Fibroblast of lung (primary cell): ENCODE measurements at regions not wholly inside any gene's neighbourhood (a gene's known extent, or its start where the extent isn't known, plus 50 kb on each side); places are given as distances from the start of the nearest gene placed in this dataset.

Source experiments
- DNase-seq, 2 donors: peaks; one replicate each; pipeline versions ENCODE4 v3.0.0 to v3.0.0-alpha.2; 2010; ENCODE audit warnings: low read depth in 2 of 2
- H2AFZ ChIP-seq: 2 replicates; pipeline ENCODE4 v1.5.1; 2012; ENCODE audit warnings: low read length, control low read depth, inconsistent platforms
- H3K27ac ChIP-seq: 2 replicates; pipeline ENCODE4 v1.5.1; 2011; ENCODE audit warnings: low read length, control low read depth; ENCODE audit not compliant: insufficient read depth
- H3K27me3 ChIP-seq: 2 replicates; pipeline ENCODE4 v1.5.1; 2011; ENCODE audit warnings: mild to moderate bottlenecking, low read length; ENCODE audit not compliant: control insufficient read depth, insufficient read depth
- H3K36me3 ChIP-seq: 2 replicates; pipeline ENCODE4 v1.5.1; 2011; ENCODE audit warnings: low read length; ENCODE audit not compliant: control insufficient read depth, insufficient read depth
- H3K4me1 ChIP-seq: 2 replicates; pipeline ENCODE4 v1.5.1; 2011; ENCODE audit warnings: low read length; ENCODE audit not compliant: control insufficient read depth, insufficient read depth; ENCODE audit errors: extremely low read depth
- H3K4me2 ChIP-seq: 2 replicates; pipeline ENCODE4 v1.5.1; 2011; ENCODE audit warnings: low read length, control low read depth; ENCODE audit not compliant: insufficient read depth; ENCODE audit errors: extremely low read depth
- H3K4me3 ChIP-seq, 4 experiments: fragments of 200-600 bp in 1 of 4; sonication (generic) in 1 of 4; replicated peaks in 1 of 4; 2 replicates each; pipeline ENCODE4 v1.5.1; 2011 to 2016; ENCODE audit warnings: low read length in 4 of 4, low read depth in 3 of 4, mild to moderate bottlenecking in 3 of 4, control low read depth in 2 of 4, inconsistent platforms in 1 of 4, mixed read lengths in 1 of 4; ENCODE audit not compliant: insufficient read depth in 1 of 4; ENCODE audit errors: control extremely low read depth in 1 of 4
- H3K79me2 ChIP-seq: 2 replicates; pipeline ENCODE4 v1.5.1; 2012; ENCODE audit warnings: mild to moderate bottlenecking, low read length, inconsistent platforms; ENCODE audit not compliant: control insufficient read depth, insufficient read depth
- H3K9ac ChIP-seq: 2 replicates; pipeline ENCODE4 v1.5.1; 2011; ENCODE audit warnings: mild to moderate bottlenecking, low read length, control low read depth; ENCODE audit not compliant: insufficient read depth
- H3K9me3 ChIP-seq: 2 replicates; pipeline ENCODE4 v1.5.1; 2012; ENCODE audit warnings: low read depth, low read length; ENCODE audit not compliant: control insufficient read depth, insufficient read depth
- H4K20me1 ChIP-seq: 2 replicates; pipeline ENCODE4 v1.5.1; 2011; ENCODE audit warnings: low read length; ENCODE audit not compliant: control insufficient read depth, insufficient read depth; ENCODE audit errors: extremely low read depth
- EZH2 ChIP-seq: IDR thresholded peaks from 2 replicates; pipeline ENCODE4 v1.5.1; 2012; ENCODE audit warnings: low read length, control low read depth, mild to moderate bottlenecking; ENCODE audit errors: missing control alignments
- TF ChIP-seq, protein P1 (sequence below), 2 donors: IDR thresholded peaks in 1 of 2; conservative IDR thresholded peaks in 1 of 2; 1 replicate in 1 of 2; 2 replicates in 1 of 2; pipeline ENCODE4 v1.5.1; 2011 to 2012; ENCODE audit warnings: low read length in 2 of 2, control low read depth in 1 of 2, inconsistent platforms in 1 of 2, low read depth in 1 of 2, mild to moderate bottlenecking in 1 of 2

DNA sequence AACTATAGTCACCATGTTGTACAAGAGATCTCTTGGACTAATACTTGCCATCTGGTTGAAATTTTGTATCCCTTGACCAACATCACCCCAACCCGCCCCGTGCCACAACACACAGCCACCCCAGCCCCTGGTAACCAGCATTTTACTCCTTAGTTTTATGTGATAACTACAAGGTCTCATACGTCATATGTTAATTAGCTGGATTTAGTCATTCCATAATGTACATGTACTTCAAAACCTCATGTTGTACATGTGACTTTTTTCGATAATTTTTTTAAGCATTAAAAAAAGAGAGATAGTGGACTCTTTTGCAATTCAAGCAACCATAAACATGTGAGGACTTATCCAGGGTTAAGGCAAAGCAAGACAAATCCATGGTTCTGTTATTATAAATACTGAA is 773.4 kb upstream of the NOVA1 start:
- DNase-seq: no peak
- no peak overlapping the region for H2AFZ ChIP-seq
- no peak overlapping the region for H3K4me2 ChIP-seq
- no peak overlapping the region for H3K9ac ChIP-seq
- no peaks in the 10 kb centered on the region for H3K9me3 ChIP-seq
- H3K79me2 ChIP-seq: no peaks in the 10 kb centered on the region
- no peak overlapping the region for H3K4me3 ChIP-seq
- no peaks in the 10 kb centered on the region for H3K36me3 ChIP-seq
- no peaks in the 10 kb centered on the region for H3K27me3 ChIP-seq
- no peaks in the 10 kb centered on the region for H3K4me1 ChIP-seq
- no peak overlapping the region for H3K27ac ChIP-seq
- H4K20me1 ChIP-seq: no peaks in the 10 kb centered on the region
- TF ChIP-seq, protein P1, sequence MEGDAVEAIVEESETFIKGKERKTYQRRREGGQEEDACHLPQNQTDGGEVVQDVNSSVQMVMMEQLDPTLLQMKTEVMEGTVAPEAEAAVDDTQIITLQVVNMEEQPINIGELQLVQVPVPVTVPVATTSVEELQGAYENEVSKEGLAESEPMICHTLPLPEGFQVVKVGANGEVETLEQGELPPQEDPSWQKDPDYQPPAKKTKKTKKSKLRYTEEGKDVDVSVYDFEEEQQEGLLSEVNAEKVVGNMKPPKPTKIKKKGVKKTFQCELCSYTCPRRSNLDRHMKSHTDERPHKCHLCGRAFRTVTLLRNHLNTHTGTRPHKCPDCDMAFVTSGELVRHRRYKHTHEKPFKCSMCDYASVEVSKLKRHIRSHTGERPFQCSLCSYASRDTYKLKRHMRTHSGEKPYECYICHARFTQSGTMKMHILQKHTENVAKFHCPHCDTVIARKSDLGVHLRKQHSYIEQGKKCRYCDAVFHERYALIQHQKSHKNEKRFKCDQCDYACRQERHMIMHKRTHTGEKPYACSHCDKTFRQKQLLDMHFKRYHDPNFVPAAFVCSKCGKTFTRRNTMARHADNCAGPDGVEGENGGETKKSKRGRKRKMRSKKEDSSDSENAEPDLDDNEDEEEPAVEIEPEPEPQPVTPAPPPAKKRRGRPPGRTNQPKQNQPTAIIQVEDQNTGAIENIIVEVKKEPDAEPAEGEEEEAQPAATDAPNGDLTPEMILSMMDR (conservative IDR thresholded peaks at IDR 0.05 in 1 of 2, IDR thresholded peaks at IDR 0.05 in 1 of 2; ENCODE audit: low read depth in 1 of 2, low read length in 2 of 2): no peak
- no peak for TF ChIP-seq EZH2

DNA sequence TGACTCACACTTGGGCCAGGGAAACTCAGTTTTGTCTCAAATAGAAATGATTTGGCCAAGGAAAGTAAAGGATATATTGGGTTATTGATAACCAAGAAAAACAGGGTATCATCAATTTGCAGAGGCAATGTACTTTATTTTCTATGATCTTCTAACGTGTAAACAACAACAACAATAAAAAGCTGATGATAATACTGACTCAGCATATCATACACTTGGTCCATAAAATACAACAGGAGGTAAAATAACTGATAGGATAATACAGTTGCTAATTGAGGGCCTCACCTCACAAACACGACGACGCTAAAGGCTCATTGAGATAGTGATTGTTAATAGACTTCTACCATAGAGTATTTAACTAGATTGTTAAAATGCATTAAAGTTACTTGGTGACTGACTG is 774.0 kb upstream of the NOVA1 start:
- no peaks in the 10 kb centered on the region for H3K27me3 ChIP-seq
- H3K36me3 ChIP-seq: no peaks in the 10 kb centered on the region
- H3K9me3 ChIP-seq: no peaks in the 10 kb centered on the region
- no peak overlapping the region for H3K4me3 ChIP-seq
- TF ChIP-seq EZH2: no peak
- TF ChIP-seq, protein P1 (conservative IDR thresholded peaks at IDR 0.05 in 1 of 2, IDR thresholded peaks at IDR 0.05 in 1 of 2; ENCODE audit: low read depth in 1 of 2, low read length in 2 of 2): no peak
- no peak overlapping the region for H3K4me2 ChIP-seq
- no peaks in the 10 kb centered on the region for H3K79me2 ChIP-seq
- no peaks in the 10 kb centered on the region for H3K4me1 ChIP-seq
- H3K27ac ChIP-seq: no peak overlapping the region
- H4K20me1 ChIP-seq: no peaks in the 10 kb centered on the region
- no peak overlapping the region for H2AFZ ChIP-seq
- no peak overlapping the region for H3K9ac ChIP-seq
- no peak for DNase-seq

DNA sequence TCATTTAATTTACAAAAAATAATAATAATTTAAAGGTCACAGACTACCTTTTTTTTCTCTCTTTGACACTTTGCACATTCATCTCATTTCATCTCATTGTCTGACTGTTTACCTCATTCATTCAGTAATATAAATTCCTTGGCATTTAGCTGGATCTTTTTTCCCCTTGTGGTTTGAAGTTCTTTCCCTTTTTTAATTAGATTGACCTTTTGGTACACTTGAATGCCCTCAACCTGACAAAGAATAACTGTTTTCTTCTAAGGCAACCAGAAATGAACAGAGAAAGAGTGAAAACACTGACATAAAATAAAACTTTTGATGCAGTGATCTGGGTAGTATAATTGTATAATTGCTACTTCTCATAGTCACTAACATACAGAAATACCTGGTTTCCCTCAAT is 774.9 kb upstream of the NOVA1 start:
- H4K20me1 ChIP-seq: no peaks in the 10 kb centered on the region
- DNase-seq: no peak
- H3K9ac ChIP-seq: no peak overlapping the region
- TF ChIP-seq, protein P1 (conservative IDR thresholded peaks at IDR 0.05 in 1 of 2, IDR thresholded peaks at IDR 0.05 in 1 of 2; ENCODE audit: low read depth in 1 of 2, low read length in 2 of 2): no peak
- no peak for TF ChIP-seq EZH2
- H3K79me2 ChIP-seq: no peaks in the 10 kb centered on the region
- no peaks in the 10 kb centered on the region for H3K4me1 ChIP-seq
- H3K27ac ChIP-seq: no peak overlapping the region
- no peaks in the 10 kb centered on the region for H3K9me3 ChIP-seq
- H2AFZ ChIP-seq: no peak overlapping the region
- no peaks in the 10 kb centered on the region for H3K36me3 ChIP-seq
- H3K4me2 ChIP-seq: no peak overlapping the region
- no peak overlapping the region for H3K4me3 ChIP-seq
- H3K27me3 ChIP-seq: no peaks in the 10 kb centered on the region
